Mucosa of descending colon (tissue), 3 donors: ENCODE measurements at regions not wholly inside any gene's neighbourhood (a gene's known extent, or its start where the extent isn't known, plus 50 kb on each side); places are given as distances from the start of the nearest gene placed in this dataset.
"Not testable (repeated sequence)": the region's sequence is repeated elsewhere in the genome, so short reads cannot be mapped to it uniquely, and the experiment has no call there.

Experiments
- ATAC-seq: fragments of 200-7000 bp; cut with Tn5 transposase; one replicate; pipeline ENCODE4 v1.9.1; 2020; ENCODE audit warnings: mild to moderate bottlenecking, moderate library complexity
- DNase-seq, 3 donors: peaks; one replicate each; pipeline ENCODE4 v3.0.0-alpha.2; 2020
- H3K36me3 ChIP-seq: fragments of 200-600 bp; one replicate; pipeline ENCODE4 v1.8.0; 2021; ENCODE audit warnings: low read depth, mild to moderate bottlenecking
- H3K4me1 ChIP-seq: fragments of 200-600 bp; one replicate; pipeline ENCODE4 v1.8.0; 2021; ENCODE audit warnings: low read depth, mild to moderate bottlenecking
- H3K4me3 ChIP-seq: fragments of 200-600 bp; one replicate; pipeline ENCODE4 v1.8.0; 2021; ENCODE audit warnings: mild to moderate bottlenecking
- H3K9me3 ChIP-seq: fragments of 200-600 bp; one replicate; pipeline ENCODE4 v1.8.0; 2021; ENCODE audit warnings: mild to moderate bottlenecking
- intact Hi-C, 2 donors: fragments of 100-400 bp; cut with DNase I in 1 of 2; cut with micrococcal nuclease in 1 of 2; formaldehyde crosslinking; loops; one replicate each; pipeline versions ENCODE4 v1.11.0 to v1.11.1; 2022; cut with DNase I, micrococcal nuclease
- TF ChIP-seq, protein P1 (sequence below): fragments of 200-600 bp; IDR thresholded peaks from one replicate; pipeline ENCODE4 v1.8.0; 2022; ENCODE audit warnings: antibody characterized with exemption, mild to moderate bottlenecking
- donor health status: DM: no; HTN: no; CAD: no; lungs with moderate emphysema.
- donor health status: DM: no; HTN: no; CAD: no.
- donor health status: DM: no; HTN: yes; CAD: no.

- no peaks in the 10 kb centered on the region for H3K36me3 ChIP-seq
- intact Hi-C loops: no loop called here
- no peak for DNase-seq
- no peaks in the 10 kb centered on the region for H3K9me3 ChIP-seq
- ATAC-seq: no peak
- H3K4me3 ChIP-seq: no peak overlapping the region
- TF ChIP-seq, protein P1, sequence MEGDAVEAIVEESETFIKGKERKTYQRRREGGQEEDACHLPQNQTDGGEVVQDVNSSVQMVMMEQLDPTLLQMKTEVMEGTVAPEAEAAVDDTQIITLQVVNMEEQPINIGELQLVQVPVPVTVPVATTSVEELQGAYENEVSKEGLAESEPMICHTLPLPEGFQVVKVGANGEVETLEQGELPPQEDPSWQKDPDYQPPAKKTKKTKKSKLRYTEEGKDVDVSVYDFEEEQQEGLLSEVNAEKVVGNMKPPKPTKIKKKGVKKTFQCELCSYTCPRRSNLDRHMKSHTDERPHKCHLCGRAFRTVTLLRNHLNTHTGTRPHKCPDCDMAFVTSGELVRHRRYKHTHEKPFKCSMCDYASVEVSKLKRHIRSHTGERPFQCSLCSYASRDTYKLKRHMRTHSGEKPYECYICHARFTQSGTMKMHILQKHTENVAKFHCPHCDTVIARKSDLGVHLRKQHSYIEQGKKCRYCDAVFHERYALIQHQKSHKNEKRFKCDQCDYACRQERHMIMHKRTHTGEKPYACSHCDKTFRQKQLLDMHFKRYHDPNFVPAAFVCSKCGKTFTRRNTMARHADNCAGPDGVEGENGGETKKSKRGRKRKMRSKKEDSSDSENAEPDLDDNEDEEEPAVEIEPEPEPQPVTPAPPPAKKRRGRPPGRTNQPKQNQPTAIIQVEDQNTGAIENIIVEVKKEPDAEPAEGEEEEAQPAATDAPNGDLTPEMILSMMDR: no peak
- no peaks in the 10 kb centered on the region for H3K4me1 ChIP-seq
These were observed 69.1 kb upstream of the JUN start for GRCh38 chr1:58852731-58853485.

GRCh38 chr1:58854576-58854975, 70.7 kb upstream of the JUN start:
- Histone ChIP-seq H3K4me3 (no peak overlapping the region), H3K9me3 (no peaks in the 10 kb centered on the region), H3K4me1 (peaks cover 7% of the 10 kb centered on the region), H3K36me3 (no peaks in the 10 kb centered on the region)
- DNase-seq (no peak), ATAC-seq (no peak)
- intact Hi-C loops: no loop called here
- TF ChIP-seq, protein P1: no peak

DNA sequence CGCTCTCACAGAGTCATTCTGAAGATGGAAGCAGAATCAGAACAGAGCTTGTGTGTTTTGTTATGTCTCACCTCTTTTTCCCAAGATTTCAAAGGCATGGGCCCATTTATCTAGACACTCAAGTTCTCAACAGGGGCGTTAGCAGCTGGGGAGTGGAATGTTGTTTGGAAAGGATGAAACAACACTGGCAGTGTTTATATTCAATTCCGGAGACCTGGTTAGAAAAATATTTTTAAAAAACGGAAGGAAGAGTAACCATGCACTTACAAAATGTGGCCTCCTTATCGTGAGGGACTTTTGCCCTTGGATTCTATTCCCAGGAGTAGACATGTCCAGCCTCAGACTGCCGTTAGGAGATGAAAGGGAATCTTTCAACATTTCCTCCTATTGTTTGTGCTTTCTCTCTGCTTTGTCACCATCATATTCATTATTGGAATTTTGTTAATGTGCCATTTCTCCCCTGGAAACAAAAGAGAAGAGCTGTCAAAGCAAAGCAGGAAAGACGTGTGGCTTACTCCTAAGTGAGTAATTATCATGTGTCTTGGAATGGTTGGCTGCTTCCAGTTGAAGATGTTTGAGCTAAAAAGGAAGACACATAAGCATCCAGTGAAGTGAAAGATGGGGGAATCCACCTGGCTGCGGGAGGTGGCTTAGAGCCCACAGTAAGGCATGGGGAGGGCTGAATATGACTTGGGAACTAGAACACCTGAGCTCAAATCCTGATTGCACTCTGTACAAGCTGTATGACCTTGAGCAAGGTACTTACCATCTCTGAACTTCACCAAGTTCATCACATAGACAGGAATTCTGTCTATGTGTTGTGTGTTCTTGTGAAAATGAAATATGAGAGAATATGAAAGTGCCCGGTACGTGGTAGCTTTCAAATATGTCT, 71.7 kb upstream of the JUN start:
- TF ChIP-seq, protein P1: no peak

DNA sequence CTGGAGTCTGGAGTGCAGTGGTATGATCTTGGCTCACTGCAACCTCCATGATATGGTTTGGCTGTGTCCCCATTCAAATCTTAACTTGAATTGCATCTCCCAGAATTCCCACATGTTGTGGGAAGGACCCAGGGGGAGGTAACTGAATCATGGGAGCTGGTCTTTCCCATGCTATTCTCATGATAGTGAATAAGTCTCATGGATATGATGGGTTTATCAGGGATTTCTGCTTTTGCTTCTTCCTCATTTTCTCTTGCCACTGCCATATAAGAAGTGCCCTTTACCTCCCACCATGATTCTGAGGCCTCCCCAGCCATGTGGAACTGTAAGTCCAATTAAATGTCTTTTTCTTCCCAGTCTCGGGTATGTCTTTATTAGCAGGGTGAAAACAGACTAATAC, 72.4 kb upstream of the JUN start:
- DNase-seq, H3K4me1 ChIP-seq, H3K9me3 ChIP-seq, H3K4me3 ChIP-seq, H3K36me3 ChIP-seq, ATAC-seq, intact Hi-C loops: not testable (repeated sequence)

More for the DNA sequence above, 71.7 kb upstream of the JUN start:
- H3K9me3 ChIP-seq: no peaks in the 10 kb centered on the region
- DNase-seq: no peak
- ATAC-seq: no peak
- no peak overlapping the region for H3K4me3 ChIP-seq
- intact Hi-C loops: no loop called here
- peaks cover 7% of the 10 kb centered on the region for H3K4me1 ChIP-seq
- no peaks in the 10 kb centered on the region for H3K36me3 ChIP-seq

DNA sequence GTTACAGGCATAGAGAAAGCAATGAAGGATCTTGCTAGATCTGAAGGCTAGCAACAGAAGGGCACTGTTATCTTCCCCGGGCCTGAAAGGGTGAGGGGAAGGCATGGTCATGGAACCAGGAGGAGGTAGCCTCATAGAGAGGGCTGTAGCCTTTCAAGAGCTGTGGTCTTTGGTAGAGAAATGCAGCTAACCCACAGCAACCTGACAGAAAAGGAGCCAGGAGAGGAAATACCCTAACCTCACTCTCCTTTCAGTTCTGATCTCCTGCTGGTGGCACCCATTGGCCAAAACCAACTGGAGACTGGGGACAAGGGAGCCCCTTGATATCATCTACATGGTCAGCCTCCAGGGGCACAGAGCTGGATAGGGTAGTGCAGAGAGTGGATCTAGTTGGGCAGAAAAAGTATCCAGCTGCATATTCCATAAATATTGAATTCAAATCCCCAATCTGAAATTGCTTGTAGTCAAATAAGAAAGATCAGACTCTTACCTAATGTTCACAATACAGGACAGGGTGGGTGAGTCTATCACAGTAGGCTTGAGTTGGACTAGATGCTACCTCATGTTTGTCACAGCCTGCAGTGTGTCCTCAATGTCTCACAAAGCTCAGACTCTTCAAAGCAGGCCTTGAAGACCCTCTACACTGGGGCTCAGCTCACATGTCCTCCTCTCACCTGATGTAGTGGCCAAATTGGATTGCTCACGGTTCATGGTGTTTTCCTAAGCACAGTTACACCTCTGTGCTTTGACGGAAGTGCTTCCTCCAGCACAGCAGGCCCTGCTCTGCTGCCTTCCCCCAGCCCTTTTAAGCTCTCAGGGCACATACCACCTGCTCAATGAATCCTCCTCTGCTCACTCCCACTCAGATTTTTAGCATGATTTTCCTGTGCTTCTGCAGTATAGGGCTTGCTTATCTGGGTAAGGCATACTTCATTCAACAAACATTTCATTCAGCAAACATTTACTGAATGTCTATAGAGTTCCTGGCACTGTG, 74.1 kb upstream of the JUN start:
- H3K4me3 ChIP-seq: no peak overlapping the region
- intact Hi-C loops: no loop called here
- H3K4me1 ChIP-seq: peaks cover 7% of the 10 kb centered on the region
- TF ChIP-seq, protein P1: no peak
- no peaks in the 10 kb centered on the region for H3K36me3 ChIP-seq
- ATAC-seq: peak; percentile 74
- H3K9me3 ChIP-seq: no peaks in the 10 kb centered on the region
- DNase-seq: no peak
